ENCODE measurements at regions not wholly inside any gene's neighbourhood (a gene's known extent, or its start where the extent isn't known, plus 50 kb on each side); places are given as distances from the start of the nearest gene placed in this dataset.

DNA sequence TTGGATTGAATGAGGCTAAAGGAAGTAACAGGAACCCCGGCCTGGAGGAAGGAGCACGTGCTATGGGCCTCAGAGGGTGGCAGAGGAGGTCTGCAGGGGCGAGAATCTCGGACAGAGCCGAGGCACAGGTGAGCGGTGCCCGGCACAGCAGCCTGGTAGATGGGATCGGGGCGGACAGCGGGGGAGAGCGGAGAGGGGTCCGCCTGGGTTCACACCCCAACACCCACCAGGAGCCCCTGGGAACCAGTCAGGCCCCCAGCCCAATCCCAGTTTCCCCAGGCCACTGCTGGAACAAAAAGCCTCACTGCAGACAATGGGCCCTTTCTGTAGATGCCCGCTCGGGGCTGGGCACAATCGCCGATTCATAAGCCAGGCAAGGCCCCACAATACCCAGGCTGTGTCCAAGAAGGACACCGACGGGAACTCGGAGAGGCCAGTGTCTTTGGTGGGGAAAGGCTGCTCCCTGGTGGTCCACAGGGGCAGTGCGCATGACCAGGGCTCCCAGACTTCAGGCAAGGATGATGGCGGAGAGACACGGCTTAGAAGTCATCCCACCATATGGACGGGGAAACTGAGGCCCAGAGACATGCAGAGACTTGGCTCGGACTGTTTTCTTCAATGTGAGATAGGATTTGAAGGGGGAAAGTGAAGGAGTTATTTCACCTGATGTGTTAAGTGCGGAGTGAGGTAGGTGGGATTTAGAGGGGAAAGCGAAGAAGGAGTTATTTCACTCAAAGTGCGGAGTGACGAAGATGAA lies 106.9 kb upstream of the GPR26 start:
- DNase-seq, result no peak

DNA sequence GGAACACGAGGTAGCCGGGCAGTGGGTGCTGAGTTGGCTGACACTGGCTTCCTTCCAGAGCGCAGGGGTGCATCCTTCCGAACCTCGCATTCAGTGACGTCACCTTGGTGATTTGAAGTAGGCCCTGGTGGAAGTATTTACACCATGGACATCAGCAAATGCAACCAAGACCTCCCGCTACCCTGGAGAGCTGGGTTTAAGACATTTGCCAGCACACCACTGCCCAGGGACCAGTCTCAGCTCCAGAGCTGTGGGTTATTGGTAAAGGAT lies 106.4 kb upstream of the GPR26 start:
- DNase-seq, result no peak

DNA sequence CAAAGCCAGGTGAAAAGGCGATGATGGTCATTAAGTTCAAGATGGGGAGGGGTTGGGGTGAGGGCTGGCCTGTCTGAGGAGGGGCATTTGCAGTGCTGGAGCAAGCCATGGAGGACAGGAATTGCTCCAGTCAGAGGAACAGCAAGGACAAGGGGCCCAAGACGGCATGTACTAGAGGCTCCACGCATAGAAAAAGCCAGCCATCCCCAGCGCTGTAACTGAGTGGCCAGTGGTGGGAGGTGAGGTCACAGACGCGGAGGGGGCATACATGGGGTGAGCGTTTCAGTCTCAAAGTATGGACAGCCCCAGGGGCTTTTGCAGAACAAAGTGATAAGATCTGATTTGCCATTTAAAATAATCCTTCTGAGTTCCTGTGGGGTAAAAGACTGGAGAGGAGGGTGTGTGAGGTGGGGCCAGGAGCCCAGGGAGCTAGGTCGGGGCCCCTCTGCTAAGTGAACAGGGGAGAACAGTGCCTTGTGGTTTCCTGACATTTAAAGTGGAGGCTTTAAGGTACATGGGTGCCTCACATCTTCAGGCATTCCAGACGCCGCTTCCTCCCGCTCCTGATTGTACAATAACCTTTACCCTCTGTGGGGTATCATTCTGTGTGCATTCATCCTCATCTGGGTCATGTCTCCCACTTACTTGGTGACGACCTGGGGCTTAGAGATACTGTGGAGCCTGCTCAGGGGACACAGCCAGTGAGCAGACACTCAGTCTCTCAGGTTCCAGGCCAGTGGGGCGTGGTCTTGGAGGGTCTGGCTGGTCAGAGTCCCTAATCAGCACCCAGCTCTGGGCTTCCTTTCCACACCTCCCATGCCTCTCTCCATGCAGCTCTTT lies 105.6 kb upstream of the GPR26 start:
- no peak for DNase-seq

DNA sequence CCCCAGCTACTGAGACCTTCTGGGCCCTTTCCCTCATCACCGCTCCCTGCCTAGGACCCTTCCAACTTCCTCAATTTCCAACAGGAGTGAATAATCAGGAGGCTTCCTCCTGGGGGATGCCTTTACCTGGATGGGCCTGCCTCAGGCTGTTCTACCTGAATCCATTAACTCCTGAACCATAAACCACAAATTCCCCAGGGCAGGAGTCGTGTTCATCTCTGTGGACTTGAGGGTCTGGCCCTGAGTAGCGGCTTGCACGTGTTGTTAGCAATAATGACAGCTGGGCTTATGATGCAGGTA lies 105.1 kb upstream of the GPR26 start:
- DNase-seq, result no peak

DNA sequence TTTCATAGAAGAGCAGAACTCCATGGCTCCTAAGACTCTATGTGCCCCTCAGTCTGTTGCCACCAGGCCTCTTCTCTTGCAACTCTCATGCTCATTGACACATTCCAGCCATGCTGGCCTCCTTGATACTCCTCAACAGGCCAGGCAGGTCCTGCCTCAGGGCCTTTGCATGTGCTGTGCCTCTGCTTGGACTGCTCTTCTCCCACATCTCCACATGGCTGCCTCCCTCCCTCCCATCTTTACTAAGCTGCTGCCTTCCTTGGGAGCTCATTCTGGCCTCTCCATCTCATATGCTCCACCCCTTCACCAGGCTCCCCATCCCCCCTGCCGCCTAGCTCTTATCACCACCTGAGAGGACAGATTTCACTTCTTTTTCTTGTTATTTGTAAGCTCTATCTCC lies 103.8 kb upstream of the GPR26 start:
- DNase-seq, result no peak

DNA sequence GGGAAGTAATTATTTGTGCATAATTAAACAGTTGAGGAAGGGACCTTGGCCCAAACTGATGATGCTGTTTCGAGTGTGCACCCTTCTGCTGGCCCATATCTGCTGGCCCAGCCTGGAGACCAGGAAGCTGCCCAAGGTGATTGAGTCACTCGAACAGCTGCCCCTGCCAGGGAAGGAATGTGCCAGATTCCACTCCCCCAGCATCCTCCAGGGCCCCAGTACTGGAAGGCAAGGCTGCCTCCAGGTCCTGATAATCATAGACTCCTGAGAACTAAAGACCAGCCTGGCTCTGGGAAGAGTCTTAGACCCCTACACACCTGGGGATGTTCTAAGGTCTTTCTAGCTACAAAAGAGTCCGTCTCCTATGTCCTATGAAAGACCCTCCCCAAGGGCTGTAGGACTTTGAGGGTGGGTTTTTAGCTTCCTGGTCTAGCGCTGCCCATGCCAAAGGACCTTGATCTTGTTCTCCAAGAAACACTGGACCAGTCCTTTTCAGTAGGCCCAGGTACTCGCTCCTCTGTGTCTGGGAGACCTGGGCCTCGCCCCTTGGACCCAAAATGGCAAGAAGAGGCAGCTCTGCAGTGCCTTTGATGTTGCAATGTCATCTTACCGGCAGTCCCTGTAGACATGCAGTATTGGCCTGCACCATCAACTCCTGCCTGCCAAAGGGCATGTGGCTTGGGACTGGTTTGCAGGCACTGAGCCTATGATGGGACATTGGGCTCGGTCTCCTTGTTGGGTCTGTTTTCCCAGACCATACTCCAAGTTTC lies 103.2 kb upstream of the GPR26 start:
- no peak for DNase-seq

DNA sequence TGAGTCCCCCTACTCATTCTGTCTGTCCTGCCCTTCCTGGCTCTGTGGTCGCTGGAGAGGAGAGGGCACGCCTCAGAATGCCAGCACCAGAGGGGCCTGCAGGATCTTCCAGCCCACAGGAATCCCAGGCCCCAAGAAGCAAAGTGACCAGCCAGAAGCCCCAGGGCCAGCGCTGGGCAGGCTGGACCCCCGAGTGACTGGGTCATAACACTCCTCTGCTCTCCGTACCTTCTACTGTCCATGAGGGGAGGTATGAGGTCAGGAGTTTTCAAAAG lies 102.6 kb upstream of the GPR26 start:
- no peak for DNase-seq

DNA sequence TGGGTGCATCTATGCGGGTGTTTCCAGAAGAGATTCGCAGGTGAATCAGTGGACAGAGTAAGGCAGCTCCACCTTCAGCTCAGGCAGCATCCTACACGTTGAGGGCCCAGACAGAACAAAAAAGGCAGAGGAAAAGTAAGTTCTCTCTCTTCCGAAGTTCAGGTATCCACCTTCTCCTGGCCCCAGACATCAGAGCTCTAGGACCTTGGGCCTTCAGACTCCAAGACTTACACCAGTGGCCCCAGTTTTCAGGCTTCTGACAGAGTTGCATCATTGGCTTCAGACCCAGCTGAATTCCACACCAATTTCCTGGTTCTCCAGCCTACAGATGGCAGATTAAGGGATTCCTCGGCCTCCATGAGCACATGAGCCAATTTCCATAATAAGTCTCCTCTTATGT lies 102.2 kb upstream of the GPR26 start:
- no peak for DNase-seq

DNA sequence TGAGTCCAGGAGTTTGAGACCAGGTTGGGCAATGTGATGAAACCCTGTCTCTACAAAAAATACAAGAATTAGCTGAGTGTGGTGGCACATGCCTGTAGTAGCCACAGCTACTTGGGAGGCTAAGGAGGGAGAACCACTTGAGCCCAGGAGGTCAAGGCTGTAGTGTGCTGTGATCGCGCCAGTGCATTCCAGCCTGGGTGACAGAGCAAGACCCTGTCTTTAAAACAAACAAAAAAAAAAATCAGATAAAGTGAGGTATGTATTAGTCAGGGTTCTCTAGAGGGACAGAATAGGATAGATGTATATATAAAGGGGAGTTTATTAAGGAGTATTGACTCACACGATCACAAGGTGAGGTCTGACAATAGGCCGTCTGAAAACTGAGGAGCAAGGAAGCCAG lies 101.5 kb upstream of the GPR26 start:
- no peak for DNase-seq

DNA sequence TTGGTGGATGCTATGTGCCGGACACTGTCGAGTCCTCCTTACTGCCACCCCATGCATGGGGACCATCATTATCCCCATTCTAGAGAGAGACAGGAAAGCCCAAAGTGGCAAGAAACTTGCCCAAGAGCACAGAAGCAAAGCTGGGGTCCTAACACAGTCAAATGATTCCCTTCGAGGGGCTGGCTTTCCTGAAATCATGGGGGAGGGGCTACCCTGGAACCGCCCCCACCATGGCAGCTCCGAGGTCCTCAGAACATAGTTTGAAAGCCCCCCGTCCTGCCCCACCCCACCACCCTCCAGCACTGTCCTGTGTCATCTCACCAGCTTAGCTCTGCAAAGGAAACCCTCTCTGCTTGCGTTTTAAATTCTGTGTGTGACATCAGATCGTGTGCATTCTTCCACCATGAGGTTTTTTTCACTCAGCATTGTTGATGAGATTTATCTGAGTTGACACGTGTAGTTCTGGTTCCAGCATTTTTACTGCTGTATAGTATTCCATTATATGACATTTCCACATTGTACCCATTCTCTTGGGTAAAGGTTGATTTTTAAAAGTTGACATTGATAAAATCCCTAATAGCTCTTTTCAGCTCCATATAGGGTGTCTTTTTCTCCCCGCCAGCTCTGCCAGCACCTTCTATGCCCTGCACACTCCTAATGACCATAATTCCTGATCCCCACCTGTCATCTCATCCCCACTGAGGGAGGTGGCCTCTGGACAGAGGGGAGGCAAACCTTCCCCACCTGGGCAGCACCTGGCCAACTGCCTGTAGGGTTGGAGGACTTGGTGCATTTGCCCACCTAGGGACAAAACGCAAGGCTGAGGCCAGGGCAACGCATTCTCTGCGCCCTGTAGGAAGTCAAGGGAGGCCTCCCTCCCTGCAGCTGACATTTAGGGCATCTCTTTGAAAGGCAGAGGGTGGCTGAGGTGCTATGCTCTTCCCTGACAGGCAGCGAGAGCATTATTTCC lies 100.2 kb upstream of the GPR26 start:
- DNase-seq, result no peak

DNA sequence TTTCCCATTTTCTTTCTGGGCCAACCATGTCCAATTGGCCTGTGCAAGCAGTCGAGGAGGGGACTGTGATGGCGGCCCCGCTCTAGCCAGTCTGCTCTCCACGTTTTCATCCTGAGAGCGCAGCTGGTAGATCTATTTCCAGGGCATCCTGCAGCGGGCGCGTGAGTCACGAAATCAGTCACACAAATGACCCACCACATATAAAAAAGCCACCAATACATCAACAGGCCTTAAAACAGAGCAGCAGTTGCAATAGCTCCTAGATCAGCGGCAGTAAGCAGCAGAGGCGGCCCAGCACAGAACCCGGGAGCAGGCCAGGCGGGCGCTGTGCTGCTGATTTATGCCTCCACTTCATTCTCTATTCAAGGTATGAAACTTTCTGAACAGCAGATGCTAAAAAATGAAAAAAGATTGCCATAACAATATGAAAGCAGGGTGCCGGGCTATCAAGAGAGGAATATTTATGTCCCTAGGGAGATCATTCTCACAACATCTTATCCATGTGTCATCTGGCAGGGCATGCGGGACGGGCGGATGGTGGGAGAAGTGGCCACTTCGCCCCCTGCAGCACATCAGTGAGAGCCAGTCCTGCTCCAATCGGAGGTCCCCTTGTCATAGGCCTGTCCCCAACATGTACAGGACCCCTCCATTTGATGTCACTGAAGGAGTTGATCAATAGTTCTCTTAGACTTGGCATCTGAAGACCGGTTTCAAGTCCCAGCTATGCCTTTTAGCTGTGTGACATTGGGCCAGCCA lies 98.0 kb upstream of the GPR26 start:
- no peak for DNase-seq

DNA sequence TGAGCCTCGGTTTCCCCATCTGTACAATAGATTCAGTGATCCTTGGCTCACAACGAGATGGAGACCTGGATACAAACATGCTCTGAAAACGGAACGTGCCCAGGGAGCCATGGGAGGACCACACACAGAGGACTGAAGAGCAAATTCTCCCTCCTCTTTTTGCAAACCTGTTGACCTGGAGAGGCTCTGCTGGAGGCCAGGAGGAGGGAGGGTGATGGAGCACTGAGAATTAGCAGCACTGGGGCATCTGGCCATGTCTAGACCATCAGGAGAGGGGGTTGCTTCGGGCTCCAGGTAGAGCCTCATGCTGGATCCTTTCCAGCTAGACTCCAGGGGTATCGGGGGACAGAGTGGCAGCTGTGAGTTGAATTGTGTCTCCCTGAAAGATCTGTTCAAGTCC lies 97.4 kb upstream of the GPR26 start:
- no peak for DNase-seq

DNA sequence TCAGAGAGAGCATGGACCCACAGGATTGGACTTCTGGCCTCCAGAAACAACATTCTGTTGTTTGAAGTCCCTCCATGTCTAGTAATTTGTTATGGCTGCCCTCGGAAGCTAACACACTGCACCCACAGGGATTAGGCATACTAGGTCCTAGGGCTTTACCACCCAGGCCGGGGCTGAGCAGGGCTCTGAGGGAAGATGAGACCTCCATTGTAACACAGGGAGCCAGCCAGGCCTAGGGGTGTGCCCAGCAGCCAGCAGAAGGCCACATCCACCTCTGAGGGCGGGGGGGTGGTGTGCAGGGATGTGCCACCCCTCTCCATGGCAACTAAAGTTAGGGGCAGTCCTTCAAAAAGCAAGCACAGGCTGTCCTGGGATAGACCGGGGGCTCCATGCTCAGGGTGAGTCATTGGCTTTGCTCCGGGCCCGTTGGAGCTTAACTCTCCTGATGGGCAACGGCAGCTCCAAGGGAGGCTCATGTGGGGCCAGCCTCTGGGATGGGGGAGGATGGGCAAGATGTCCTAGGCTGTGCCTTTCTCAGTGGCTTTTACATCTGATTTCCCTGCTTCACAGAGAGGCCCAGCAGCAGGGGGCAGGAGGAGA lies 96.6 kb upstream of the GPR26 start:
- DNase-seq, result no peak

DNA sequence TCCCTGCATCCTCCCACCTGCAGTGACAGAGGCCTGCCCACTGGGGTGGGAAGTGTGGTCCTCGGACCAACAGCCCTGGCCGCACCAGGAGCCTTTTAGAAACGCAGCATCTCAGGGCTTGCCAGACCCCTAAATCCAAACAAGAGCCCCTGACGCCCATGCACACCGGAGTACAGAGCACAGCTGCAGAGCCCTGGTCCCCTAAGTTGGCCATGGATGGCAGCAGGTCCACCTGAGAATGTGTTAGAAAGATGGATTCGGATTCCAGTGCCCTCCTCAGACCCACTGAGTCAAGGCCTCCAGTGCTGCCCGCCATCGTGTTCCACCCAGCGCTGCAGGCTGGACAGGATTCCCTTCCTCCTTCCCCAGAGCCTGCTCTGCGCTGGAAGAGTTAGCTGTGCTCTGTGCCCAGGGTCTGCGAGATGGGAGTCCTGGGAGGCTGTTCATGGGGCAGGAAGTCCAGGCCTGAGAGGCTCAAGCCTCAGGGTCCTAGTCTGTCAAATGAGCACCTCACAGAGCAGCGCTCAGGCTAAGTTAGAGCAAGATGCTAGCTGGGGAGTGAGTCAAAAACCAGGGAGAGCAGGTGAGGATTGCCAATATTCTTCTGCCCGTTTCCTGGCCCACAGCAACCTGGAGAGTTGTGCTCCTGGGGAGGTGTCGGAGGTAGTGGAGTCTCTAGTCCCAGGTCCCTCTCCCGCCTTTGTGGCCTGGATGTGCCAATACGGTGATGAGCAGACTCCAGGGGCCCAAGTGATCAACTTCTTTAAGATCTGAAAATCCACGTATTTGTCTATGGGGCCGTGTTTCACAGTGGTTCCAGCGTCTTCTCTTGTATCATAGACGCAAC lies 95.9 kb upstream of the GPR26 start:
- no peak for DNase-seq

DNA sequence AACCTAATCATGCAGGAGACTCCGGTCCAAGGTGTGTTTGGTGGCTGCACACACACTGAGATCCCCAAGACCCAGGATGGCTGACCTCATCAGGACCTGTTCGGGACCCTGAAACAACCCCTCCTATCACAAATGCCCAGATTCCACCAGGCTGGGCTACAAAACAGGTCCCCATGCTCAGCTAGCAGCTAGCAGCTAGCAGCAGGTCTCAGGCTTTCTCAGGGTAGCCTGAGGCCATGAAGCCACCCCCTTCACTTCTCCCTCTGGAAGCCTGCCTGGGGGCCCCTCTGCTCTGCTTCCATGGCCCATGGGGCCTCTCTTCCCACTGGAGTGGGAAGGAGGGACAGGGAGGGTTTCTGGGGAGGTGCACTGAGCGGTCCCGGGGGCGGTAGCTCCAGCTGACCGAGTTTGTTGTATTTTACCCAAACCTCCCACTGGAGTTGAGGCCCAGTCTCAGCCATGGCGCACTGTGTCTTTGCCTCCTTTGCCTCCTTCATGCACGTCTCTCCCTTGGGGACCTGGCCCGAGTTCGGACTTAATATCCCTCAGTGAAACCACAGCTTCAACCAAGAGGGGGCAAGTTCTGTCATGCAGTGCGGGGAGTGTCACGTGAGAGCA lies 95.1 kb upstream of the GPR26 start:
- no peak for DNase-seq

DNA sequence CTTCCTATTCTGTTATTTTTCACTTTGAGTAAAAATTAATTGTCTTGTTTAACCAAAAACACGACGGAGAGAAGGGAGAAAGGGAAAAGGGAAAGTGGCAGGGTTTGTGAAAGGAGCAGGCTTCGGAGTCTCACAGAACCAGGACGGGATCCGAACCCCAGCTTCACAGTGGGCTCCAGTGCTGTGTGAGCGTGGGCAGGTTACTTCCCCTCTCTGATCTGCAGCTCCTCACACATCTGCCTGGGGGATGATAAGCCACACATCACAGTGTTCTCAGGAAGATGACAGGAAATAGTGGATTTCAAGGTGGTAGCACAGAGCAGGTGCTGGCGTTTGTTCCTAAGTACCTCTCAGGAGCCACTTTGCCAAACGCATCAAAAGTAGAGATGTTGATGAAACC lies 94.2 kb upstream of the GPR26 start:
- no peak for DNase-seq

DNA sequence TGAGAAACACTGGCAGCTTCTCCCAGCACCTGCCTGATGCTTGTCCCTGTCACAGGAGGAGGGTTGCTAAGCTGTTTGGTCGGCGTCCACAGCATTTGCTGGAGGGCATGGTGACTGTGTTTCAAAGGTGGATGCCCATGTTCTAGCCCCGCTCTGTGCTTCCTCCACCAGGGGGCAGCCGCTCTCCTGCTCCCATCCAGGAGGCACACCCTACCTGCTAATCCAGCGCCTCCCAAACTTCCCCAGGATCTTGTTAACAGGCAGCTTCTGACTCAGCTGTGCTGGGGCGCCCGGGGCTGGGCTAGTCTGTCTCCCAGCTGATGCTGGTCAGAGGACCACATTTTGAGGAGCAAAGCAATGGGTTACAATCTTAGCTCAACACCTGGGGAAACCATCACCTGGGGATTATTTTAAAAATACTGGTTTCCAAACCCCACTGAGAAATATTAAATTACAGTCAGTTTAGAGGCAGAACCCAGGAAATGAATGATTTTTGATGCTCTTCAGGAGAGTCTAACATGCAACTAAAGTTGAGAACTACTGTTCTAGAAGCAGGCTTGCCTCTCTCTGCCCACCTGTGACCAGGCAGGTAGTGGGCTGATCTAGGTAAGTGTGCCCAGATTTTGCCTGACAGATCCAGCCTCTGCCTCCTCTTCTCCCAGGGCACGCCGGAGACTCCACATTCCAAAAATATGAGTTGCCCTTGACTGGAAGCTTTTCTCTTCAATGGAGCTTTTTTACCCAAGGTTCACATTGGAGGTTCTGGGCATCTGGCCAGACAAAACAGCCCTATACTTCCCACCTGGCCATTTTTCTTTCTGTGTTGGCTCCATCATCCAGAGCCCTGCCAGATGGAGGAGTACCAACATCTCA lies 92.7 kb upstream of the GPR26 start:
- no peak for DNase-seq

DNA sequence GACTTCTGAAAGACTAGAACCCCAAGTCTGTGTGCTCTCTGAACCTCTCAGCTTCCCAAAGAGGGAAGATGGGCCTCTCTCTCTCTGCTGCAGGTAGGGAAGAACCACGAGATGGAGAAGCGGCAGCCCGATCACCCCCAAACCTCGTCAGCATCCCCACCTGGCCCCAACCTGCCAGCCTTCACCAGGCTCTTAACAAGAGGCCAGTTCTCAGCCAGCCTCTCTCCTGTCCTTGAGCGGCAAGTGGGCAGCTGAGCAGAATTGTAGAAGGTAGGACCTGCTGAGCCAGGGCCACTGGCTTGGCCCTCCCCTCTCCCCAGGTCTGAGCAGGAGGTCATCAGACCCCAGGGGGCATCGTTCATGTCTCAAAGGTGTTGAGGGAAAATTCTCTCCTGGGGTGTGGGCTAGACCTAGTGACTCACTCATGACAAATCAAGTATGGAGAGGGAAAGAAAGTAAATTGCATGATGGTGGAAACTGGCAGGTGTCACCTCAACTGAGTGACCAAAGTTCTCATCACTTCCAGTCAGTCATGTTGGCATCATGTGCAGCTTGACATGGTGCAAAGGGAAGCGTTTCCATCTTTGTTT lies 92.0 kb upstream of the GPR26 start:
- DNase-seq, result no peak

DNA sequence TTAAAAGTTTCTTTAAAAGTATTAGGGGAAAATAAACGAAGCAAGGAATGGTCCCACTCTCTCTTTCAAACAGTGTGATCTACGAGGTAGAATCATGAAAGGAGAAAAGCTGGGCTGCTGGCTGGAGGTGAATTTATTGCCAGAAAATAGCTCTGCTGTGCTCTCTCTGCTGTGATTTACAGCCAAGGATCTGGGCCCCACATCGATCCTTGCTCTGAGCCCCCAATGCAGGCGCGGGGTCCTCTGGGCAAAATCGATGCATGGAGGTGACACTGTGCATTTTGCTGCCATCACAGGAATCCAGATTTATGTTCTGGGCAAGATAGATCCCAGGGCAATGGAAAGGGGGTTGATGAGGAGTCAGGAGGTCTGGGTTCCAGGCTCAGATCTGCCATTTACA lies 91.0 kb upstream of the GPR26 start:
- no peak for DNase-seq
